ENCODE measurements at regions not wholly inside any gene's neighbourhood (a gene's known extent, or its start where the extent isn't known, plus 50 kb on each side); places are given as distances from the start of the nearest gene placed in this dataset.

- peak; percentile 23; the same call in 1 of the 2 replicates for TF ChIP-seq CTCF (IDR thresholded peaks at IDR 0.05)
Measured at GRCh38 chr9:84393266-84393950, 52.9 kb upstream of the SLC28A3 start.

GRCh38 chr9:84394036-84394435, 53.5 kb upstream of the SLC28A3 start:
- TF ChIP-seq CTCF (IDR thresholded peaks at IDR 0.05) = no peak

- peak; percentile 84 for TF ChIP-seq CTCF (IDR thresholded peaks at IDR 0.05)
Measured at GRCh38 chr9:84397151-84397728, 56.7 kb upstream of the SLC28A3 start.

- TF ChIP-seq CTCF (IDR thresholded peaks at IDR 0.05) = no peak
Measured at GRCh38 chr9:84397822-84398221, 57.3 kb upstream of the SLC28A3 start.

GRCh38 chr9:84402517-84402916, 62.0 kb upstream of the SLC28A3 start:
- no peak for TF ChIP-seq CTCF (IDR thresholded peaks at IDR 0.05)

- no peak for TF ChIP-seq CTCF (IDR thresholded peaks at IDR 0.05)
Measured at GRCh38 chr9:84403288-84403687, 62.7 kb upstream of the SLC28A3 start.

GRCh38 chr9:84404095-84404686, 63.6 kb upstream of the SLC28A3 start:
- TF ChIP-seq CTCF (IDR thresholded peaks at IDR 0.05) = peak; percentile 88

Measured in LNCAP (cell line).